OCI-LY3 (cell line): ENCODE measurements at regions not wholly inside any gene's neighbourhood (a gene's known extent, or its start where the extent isn't known, plus 50 kb on each side); places are given as distances from the start of the nearest gene placed in this dataset.

Source experiments
- CTCF ChIP-seq: fragments of 200-600, 300-600 bp; sonication (generic); IDR thresholded peaks from 2 replicates; pipeline ENCODE4 v1.5.1; 2014; ENCODE audit warnings: antibody characterized with exemption, low read length, low read depth
- EZH2phosphoT487 ChIP-seq: fragments of 200-600 bp; shearing (Covaris generic); IDR thresholded peaks from 2 replicates; pipeline ENCODE4 v1.6.1; 2018; ENCODE audit warnings: antibody characterized with exemption, mixed run types, low read depth

- TF ChIP-seq CTCF (no peak), EZH2phosphoT487 (no peak)
These were observed 147.9 kb upstream of the SEL1L start for GRCh38 chr14:81681541-81681940.
